ENCODE measurements at regions not wholly inside any gene's neighbourhood (a gene's known extent, or its start where the extent isn't known, plus 50 kb on each side); places are given as distances from the start of the nearest gene placed in this dataset.
A peak's percentile ranks its signal among the peaks of the same experiment; 100 is the strongest.

DNA sequence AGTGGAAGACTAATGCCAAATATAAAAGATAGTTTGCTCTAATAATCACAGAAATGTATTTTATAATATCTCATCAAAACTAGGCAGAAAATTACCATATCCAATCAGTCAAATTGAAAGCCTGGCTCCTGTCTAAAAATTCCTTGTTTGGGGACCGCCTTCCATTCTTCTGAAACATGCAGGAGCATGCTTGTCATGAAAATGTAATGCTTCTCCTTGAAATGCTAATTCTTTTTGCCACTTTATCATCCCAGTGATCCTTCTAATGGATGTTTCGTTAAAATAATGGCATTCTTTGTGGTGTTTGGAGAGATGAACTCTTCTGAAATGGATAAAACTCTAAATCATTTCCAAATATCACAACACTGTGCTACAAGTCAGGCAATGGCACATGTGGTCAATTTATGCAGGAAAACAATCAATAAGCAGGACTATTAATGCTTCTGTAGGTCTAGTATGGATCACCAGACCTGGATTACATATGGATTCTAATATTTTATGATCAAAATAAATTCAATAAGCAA, 1039.1 kb upstream of the NXPH2 start:
- no peak for DNase-seq

DNA sequence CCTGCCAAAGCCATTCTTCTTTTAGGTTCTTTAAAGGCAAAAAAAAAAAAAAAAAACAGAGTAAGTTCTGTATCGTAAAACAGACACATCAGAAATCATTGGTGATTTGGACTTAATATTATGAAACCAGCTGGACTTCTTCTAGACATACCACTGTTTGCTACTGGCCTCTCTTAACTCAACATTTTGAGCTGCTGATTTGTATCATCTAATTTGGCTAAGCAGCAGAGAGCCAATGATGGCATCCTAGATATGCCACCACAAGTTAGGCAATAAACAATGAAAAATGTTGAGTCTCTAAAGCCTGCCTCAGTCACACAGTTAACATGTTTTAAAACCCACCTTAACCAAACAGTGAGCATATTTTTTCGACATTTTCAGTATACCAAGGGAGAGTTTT, 1034.3 kb upstream of the NXPH2 start:
- DNase-seq = no peak

DNA sequence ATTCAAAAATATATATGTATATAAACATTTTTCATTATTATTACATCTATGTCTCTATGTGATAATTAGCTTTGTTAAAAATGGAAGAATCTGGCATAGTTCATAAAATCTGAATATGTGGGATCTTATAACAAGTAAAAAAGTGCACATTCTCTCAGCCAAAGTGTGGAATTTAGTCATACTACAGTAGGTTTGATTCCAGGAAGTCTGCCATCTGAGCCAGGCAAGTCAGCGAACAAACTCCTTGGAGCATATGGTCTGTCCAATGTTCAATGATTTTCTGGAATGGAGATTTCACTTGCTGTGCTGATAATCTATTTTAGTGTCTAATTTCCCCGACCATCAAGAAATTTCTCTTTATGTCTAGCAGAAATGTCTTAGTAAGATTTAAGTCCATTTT, 1033.2 kb upstream of the NXPH2 start:
- DNase-seq = peak; percentile 69

DNA sequence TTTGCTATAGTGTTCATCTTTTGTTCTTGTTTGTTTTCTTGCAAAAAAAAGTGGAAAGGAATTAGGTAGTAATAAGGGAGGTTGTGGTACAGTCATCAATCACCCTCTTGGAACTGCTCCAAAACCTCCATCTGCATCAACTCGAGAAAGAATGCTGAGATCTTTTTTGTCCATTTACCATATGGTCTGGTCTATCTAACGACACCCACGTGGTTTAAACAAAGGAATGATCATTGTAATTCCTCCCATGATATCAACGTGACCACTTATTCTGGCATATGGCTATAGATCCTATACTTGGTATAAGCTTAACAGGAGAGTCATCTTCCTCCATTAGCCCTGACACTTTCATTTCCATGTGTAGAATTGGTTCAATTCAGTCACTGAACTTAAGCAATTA, 1025.3 kb upstream of the NXPH2 start:
- DNase-seq = peak; percentile 96

DNA sequence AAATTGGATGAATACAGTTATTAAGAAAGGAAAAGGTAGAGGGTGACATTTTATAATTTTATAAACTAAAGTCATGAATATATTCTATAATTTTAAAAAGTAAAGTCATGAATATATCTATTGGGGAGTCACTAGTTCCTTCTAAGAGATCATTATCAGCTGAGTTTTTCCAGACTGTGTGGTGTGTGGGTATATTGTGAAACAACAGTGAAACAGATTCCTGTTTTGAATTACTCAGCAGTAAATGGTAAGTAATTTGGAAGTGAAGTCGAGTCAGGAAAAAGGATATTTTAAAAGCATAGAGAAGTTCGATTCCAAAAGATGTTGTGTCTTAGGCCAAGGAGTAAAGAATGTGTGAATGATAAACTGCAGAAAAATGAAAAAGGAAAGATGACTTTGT, 1018.2 kb upstream of the NXPH2 start:
- no peak for DNase-seq

DNA sequence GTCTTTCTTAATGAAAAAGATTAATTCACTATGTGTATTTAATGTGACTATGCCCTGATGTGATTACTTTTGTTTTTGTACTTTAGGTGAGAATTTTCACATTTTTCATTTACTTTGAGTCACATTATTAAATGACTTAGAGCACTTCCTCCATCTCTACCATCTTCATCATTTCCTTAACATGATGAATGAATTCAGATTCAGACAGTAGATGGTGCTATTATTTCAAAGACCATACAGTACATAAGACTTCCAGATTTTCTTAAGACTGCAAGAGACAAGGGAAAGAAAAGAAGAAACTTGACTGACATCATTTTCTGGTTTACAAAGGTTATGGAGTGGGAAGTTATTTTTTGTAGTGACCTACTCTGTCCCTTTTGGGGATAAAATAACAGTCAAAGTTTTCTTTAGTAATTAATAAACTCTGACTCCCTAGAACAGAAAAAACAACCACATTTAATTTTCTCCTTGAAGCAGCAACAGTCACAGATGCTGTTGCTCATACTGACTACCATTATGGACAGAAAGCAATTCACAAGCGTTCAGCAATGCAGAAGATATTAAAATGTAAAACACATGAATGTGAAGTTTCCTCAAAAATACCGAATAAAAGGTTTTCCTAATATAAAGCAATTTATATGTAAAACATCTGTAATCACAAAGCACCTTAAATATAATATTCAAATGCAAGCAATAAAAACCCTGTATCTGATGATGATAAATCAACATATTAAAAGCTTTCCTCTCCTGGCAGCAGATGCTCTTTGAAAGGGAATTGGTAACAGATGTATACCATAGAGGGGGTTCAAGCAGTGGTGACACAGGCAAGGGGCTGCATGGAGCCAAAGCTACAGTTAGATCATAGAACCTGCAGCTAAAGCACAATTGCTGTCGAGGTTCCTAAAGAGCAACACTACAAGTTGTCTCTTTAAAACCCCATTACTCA, 1010.9 kb upstream of the NXPH2 start:
- DNase-seq = peak; percentile 48

DNA sequence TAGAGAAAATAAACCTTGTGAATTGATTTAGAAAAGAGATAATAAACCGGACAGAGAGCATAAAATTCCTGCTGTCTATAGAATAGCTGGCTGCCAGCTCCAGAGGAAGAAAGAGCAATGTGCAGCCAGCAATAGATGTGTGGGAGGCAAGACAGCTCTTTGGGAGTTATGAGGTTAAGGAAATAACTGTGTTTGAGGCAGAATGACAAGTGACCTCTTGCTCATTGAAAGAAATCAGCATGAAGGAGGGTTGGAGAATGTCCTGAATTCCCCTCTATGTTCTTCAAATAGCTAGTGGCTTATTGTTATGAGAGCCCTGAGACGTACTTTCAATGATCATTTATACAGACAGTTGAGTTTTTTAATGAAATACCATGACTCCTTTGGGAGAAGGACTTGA, 1009.9 kb upstream of the NXPH2 start:
- DNase-seq = no peak

DNA sequence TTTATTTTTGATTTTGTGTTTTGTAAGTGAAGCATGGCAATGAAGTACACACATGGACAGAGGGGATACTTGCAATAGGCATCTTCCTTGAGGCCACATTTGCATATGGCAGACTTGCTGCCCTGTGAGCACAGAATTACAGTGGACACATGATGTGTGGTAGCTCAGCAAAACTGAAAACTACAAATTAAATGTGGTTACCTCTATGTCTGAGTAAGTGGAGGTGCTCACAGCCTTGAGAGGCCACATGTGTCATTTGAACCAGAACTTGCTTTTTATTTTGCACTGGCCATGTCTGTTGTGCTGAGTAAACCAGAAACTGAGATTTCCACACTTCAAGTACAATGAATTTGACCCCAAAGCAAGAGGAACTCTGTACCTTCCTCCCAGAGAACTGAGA, 998.5 kb upstream of the NXPH2 start:
- no peak for DNase-seq

DNA sequence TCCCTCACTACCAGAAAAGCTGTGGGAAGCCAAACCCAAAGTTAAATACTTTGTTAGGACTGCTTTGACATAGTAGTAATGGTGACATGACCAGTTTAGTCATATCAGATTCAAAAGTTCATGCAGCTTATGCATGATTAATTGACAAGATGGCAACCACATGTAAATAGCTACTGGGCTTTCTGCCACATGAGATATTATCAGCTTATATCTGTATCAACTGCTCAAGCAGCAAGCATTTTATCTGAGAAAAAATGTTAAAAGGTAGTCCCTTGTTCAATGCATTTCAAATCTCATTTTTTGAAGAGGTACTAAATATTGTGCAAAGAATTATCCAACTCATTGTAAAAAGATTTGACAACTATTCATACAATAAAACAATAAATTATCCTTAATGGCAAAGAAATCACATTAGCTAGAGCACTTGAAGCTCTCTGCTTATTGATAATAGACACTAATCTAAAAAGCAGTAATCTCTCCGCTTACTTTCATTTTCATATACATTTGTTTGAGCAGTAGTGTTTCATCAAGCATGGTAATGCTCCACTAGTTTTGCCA, 993.6 kb upstream of the NXPH2 start:
- DNase-seq = no peak

DNA sequence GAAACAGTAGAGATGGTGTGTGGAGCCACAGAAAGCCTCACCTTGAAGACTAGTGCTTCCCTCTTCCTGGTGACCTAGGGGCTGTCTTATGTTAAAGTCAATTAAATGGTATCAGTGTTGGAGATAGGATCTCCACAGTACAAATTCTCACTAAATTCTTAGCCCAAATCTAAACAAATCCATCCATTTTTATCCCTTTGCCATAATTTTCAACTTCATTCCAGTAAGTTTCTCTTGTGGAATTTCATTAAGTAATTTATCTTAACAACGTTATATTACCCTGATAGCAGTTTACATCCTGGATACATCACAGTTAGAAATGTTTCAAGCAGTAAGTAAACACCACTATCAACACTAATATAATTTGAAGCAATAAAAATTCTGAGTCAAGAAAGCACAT, 989.4 kb upstream of the NXPH2 start:
- no peak for DNase-seq

DNA sequence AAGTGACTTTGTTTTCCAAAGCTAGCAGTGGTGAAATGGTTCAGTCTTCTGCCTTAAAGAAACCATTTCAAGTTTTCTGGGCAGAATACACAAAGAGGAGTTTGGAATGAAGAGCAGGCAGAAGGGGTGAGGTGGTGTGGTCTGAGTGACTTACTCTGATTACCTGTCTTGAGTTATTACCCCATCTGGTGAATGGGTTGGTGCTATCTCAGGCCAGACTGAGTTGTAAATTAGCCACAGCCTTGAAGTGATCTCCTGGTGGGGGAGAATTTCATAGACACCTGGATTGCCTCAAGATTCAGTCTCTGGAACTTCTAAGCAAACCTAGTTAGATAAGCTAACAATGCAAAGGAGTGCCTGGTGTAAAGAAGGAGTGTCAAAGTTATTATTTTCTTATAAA, 983.5 kb upstream of the NXPH2 start:
- no peak for DNase-seq

DNA sequence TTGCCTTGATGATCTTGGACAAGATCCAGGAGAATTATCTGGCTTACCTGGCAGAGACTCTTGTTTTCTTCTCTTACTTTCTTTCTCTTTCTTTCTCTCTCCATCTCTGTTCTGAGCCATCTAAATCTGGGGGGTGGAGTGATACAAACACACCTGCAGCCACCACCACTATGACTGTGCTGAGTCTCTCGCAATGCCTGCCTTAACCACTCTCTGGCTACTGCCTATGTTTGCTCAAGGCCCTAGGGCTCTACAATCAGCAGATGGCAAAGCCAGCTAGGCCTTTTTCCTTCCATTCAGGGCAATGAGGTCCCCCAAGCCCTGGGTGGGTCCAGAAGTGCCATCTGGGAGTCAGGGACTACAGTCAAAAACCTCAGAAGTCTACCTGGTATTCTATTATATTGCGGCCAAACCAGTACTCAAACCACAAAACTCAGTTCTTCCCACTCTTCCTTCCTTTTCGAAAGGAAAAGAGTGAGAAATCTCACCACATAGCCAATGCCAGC, 978.9 kb upstream of the NXPH2 start:
- no peak for DNase-seq

DNA sequence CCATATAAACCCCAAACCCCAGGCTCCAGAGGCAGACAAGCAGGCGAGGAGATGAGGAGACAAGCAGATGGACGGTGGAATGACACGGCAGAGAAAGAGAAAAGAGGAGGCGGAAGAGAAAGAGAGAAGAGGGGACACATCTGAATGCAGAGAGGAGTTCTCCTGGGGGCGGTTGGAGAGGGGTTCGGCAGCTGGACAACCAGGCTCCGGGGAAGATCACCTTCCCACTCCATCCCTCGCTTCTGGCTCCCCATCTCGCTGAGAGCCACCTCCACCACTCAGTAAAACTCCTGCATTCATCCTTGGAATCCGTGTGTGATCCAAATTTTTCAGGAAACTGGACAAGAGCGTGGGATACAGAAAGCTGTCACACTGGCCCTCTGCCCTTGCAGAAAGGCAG, 966.7 kb upstream of the NXPH2 start:
- no peak for DNase-seq

DNA sequence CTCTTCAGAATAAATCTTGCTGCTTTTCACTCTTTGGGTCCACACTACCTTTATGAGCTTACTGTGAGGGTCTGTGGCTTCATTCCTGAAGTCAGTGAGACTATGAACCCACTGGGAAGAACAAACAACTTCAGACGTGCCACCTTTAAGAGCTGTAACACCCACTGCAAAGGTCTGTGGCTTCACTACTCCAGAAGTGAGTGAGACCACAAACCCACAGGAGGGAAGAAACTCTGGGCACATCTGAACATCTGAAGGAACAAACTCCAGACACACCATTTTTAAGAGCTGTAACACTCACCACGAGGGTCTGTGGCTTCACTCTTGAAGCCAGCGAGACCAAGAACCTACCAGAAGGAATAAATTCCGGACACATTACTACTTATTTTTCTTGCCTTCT, 964.1 kb upstream of the NXPH2 start:
- no peak for DNase-seq

DNA sequence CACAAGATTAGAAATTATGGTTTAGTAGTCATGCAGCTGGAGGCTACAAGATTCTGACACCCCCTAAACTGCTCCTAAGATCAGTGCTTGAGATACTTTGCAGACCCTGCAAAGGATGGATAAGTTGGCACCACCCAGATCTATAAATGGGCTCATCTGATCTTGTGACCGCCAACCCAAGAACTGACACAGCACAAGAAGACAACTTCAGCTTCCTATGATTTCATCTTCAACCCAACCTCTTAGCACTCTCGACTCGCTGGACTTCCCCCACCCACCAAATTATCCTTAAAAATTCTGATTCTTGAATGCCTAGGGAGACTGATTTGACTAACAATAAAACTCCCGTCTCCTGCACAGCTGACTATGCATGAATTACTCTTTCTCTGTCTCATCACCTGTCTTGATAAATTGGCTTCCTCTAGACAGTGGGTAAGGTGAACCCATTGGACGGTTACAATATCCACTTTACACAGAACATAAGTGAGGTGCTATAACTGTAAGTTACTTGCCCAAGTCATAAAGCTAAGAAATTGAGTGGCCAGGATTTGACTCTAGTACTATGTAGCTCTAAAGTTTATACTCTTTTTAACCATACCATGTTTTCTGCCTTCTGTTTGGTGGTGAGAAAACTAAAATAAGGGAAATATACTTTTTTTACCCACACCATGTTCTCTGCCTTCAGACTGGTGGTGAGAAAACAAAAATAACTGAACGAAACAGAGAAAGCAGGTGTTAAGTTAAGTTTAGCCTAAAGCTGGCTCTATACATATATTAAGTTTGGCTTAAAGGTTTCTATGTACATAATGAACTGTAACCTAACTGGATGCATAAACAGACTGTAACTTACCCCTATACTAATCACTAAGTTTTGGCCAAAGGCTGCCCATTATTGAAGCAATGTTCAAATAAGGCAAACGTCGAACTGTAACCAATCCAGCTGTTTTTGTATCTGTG, 962.3 kb upstream of the NXPH2 start:
- DNase-seq = no peak

DNA sequence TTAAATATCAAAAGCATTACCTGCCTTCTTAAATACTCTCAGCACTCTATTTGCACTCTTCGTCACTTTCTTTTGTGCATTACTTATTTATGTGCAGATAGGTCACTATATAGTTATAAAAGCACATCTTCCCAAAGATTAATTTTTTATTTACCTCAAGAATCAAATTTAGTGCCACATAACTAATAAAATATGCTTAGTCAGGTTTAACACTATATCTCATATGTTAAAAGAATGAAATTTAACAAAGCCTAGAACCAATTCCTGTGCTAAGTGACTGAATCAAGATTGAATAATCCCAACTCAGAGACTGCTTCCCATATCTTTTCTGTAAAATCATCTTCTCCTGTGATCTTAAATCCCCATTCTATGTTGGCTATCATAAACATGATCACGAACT, 957.5 kb upstream of the NXPH2 start:
- DNase-seq = no peak

DNA sequence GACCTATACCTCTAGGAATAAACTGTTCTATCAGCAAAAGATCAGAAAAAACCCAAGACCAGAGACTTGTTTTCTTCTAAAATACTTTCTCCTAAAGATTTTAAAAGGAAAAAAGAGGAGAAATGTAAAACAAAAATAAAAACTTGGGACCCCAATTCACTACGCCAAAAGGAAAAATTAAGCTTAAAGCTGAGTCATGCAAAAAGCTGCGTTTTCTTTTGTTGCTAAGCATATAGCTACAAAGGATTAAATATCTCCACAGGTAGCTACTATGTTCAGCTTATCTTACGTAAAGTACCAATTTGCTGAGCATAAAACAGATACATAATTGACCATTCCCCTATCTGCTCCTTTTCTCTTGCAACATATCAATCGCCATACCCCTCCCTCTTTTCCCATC, 950.0 kb upstream of the NXPH2 start:
- no peak for DNase-seq

DNA sequence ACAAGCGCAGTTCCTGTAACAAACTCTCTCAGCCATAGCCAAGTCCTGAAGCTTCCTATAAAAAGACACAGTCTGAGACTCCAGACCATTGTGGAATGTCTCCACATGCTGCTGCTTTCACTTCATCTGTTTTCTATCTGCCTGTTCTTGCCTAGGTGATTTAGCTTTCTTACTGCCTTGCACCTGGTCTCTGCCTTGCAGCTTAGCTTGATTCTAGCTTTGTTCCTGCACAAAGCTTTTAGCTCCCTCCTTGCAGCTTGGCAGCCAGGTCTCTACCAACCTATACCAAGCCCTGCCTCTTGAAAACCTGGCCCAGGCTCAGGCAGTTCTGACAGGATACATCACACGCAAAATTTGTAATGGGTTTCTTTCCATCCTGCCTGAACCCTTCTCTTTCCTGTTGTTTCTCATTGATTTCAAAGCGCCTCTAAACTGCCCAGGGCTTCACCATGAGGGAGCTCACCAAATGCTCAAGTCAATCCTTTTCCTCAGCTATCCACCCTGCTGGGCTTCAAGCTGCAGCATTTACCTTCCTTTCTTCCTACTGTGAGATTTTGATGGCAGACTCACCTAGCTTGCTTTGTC, 941.3 kb upstream of the NXPH2 start:
- DNase-seq = no peak

DNA sequence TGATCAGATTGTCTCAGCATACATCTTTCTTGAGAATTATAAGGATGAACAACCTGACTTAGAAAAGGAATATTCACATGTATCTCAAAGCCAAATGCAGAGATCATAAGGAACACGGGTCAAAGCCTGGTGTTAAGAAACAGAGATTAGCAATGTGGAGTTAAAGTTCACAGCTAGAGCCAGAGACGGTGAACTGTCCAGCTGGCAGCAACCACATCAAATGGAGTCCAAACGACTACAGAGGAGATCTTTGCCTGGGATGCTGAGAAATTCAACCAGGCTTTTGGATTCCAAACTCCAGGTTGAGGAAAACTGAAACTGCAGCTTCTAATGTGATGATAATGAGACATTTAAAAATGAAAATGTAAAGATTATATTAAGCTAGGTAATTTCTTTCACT, 939.9 kb upstream of the NXPH2 start:
- no peak for DNase-seq

DNA sequence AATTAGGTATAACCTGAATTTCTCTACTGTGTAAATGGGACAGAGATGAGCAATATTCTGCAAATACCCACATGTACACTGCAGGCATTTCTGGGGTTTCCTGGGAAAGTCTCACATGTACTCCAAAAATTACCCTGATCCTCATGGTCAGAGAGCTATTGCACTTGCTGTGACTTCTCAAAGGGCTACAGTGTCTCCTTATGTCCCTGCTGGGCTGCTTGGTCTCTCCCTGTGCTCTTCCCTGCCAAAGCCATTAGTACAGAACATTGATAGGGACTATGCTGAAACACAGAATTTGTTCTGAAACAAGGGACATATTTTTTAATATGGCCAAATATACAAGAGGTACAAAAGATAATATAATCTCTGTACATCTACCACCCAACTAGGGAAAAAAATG, 924.4 kb upstream of the NXPH2 start:
- DNase-seq = no peak

DNA sequence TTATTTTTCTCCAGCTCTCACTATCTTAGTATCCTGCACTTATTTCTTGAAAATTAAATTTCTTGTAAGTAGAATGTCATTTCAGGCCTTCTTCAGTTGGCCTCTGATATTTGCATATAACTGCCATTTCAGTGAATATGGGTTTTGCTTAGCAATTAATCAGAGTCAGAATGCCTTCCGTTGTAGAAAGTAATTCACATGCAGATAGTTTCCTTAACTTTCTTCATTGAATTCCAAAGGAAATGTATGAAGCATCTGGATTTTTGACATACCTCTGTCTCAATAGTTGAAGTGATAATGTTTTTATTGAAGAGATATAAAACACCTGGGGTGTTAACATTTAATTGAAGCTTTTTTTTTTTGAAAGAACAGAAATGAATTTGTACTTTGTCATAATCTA, 914.1 kb upstream of the NXPH2 start:
- DNase-seq = no peak

DNA sequence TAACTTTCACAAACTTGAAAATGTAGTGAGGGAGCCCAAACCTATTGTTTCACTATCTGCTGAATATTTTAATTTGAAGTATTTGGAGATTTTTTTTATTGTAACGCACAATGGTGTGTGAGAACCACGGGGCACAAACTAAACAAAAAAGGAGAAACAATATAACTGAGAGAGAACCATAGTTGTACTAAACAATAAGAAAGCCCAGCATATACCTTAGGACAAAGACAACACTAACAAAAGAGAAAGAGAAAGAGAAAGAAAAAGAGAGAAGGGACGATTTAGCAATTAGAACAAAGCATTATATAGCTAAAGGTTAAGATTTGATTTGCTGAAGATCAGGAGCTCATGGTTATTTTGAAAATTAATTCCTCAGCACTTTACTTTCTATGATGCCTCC, 906.0 kb upstream of the NXPH2 start:
- DNase-seq = no peak

Data from NCI-H524 treated with DMSO at 0.1 percent for 48 hours (cell line).